ENCODE measurements at regions not wholly inside any gene's neighbourhood (a gene's known extent, or its start where the extent isn't known, plus 50 kb on each side); places are given as distances from the start of the nearest gene placed in this dataset.
A peak's percentile ranks its signal among the peaks of the same experiment; 100 is the strongest.
"Not testable (repeated sequence)": the region's sequence is repeated elsewhere in the genome, so short reads cannot be mapped to it uniquely, and the experiment has no call there.

DNA sequence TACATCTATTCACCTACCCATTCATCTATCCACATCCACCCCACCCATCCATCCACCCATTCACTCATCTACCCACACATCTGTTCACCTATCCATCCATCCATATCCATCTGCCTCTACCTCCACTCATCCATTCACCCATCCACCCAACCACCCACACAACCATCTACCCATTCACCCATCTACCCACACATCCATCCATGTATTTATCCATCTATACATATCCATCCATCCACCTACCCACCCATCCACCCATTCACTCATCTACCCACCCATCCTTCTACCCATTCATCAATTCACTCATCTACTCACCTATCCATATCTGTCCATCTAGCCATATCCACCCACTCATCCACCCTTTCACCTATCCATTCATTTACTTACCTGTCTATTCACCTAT lies 187.6 kb downstream of the ASB1 start:
- no peak for DNase-seq (ENCODE audit: low spot score)
- intact Hi-C loops (cut with DNase I), result no loop called here

DNA sequence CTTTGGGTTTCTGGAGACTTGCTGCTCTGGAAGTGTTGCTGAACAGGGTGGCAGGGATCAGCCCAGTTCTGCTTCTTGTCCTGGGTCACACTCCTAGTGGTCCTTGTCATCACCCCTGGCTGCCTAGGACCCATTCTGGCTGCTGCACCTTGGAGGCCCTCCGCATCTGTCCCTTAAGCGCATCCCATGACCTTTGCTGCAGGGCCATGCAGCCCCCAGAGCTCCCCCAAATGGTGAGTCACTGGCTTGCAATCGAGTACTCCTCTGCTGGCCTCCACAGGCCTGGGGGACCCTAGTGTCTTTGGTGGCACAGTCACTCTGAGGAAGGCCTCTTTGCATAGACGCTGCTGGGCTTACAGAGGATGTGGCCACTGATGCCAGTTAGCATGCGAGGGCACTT lies 188.5 kb downstream of the ASB1 start:
- no peak for DNase-seq (ENCODE audit: low spot score)
- intact Hi-C loops (cut with DNase I), result no loop called here

DNA sequence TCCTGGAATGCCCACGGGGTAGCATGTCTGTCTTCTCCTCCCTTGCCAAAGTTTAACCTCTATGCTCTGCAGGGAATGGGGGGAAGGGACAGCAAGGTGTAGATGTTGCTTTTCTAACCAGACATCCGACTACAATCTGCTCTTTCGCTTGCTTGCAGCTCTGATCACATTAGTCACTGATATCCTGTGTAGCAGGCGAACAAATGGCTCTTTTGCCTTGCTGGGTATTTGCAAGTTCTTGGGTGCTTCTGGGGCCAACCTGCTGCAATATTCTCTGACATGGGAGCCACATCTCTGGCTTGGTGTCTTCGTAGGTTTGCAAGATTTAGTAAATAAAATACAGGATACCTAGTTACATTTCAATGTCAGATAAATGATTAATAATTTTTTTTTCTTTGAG lies 190.0 kb downstream of the ASB1 start:
- intact Hi-C loops (cut with DNase I), result no loop called here
- no peak for DNase-seq (ENCODE audit: low spot score)

DNA sequence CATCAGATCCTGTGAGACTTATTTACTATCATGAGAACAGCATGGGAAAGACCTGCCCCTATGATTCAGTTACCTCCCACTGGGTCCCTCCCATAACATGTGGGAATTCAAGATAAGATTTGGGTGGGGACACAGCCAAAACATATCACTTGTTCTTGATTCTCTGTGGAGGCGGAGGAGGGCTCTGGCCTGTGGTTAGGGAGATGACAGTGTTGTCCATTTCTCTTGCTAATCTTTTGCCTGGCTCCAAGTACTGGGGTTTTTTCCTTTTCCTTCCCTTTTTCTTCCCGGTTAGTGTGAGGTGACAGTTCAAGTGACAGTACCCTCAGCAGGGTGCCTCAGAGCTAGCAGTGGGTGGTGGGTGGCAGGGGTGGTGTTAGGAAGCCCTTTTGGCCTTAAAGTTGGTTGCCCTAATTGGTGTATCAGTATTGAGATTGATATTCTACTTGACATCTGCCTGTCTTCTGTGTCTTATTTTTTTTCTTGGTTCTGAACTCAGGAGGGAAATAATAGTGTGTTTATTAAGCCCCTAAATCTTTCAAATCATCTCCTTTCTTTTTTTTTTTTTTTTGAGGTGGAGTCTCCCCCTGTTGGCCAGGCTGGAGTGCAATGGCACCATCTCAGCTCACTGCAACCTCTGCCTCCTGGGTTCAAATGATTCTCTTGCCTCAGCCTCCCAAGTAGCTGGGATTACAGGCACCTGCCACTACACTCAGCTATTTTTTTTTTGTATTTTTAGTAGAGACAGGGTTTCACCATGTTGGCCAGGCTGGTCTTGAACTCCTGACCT lies 192.0 kb downstream of the ASB1 start:
- intact Hi-C loops (cut with DNase I); DNase-seq (ENCODE audit: low spot score): not testable (repeated sequence)

DNA sequence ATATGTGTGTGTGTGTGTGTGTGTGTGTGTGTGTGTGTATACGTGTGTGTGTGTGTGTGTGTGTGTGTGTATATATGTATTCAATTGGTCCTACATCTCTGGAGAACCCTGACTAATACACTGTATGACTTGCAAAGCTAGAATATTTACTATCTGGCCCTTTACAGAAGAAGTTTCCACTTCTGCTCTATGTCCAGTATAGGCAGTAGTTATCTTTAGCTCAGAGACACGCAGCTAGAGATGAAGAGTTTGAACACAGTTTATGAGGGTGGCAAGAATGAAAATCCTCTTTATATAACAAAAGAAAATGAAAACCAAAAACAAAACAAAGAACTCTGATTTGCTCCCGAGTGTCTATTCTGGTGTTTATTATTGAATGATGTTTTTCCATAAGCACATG lies 201.2 kb downstream of the ASB1 start:
- no peak for DNase-seq (ENCODE audit: low spot score)
- intact Hi-C loops (cut with DNase I), result no loop called here

DNA sequence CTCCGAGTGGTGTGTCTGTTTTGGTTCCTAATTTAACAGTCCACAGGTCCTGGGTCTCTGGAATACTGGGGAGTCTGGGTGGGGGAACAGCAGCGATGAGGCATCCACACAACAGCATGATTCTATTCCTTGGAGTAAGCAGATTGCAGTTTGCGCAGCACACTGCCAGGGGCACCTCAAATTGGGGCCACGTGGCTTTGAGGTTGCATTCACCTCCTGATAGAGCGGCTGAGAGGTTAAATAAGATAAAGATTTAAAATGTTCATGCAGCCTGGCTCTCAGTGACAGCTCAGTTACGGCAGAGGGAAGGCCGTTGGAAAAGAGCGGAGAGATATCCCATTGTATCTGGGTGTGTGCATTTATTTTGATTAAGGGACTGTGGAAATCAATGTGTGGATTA lies 202.3 kb downstream of the ASB1 start:
- no peak for DNase-seq (ENCODE audit: low spot score)
- intact Hi-C loops (cut with DNase I), result no loop called here

DNA sequence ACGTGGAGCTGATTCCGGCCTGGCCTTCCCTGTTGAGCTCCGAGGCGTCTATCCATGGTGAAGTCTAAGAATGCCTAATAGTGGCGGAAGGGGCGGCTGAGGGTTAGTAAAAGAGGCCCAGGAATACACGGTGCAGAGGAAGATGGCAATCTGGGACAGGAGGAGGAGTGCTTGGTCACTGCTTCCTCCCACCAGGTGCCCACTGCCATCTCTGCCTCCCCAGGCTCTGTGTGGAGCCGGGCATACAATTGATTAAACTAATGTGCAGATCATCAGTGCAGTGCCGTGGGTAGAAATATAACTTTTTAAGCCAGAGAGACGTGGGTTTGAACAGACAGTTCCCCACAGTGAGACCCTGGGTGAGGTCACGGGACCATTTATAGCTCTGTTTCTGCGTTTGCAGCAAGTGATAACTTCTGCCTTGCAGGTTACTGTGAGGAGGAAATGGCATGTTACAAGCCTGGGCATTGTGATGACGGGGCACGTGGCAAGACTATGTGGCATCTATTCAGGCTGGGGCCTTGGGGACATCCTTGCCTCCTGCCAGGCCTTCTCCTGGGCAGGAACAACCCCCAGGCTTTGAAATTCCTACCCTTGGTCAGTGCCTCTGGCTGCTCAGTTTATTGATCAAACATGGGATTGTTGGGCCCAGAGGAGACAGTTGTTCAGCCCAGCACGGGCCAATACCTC lies 204.9 kb downstream of the ASB1 start:
- DNase-seq (ENCODE audit: low spot score), result no peak
- intact Hi-C loops (cut with DNase I), result no loop called here

DNA sequence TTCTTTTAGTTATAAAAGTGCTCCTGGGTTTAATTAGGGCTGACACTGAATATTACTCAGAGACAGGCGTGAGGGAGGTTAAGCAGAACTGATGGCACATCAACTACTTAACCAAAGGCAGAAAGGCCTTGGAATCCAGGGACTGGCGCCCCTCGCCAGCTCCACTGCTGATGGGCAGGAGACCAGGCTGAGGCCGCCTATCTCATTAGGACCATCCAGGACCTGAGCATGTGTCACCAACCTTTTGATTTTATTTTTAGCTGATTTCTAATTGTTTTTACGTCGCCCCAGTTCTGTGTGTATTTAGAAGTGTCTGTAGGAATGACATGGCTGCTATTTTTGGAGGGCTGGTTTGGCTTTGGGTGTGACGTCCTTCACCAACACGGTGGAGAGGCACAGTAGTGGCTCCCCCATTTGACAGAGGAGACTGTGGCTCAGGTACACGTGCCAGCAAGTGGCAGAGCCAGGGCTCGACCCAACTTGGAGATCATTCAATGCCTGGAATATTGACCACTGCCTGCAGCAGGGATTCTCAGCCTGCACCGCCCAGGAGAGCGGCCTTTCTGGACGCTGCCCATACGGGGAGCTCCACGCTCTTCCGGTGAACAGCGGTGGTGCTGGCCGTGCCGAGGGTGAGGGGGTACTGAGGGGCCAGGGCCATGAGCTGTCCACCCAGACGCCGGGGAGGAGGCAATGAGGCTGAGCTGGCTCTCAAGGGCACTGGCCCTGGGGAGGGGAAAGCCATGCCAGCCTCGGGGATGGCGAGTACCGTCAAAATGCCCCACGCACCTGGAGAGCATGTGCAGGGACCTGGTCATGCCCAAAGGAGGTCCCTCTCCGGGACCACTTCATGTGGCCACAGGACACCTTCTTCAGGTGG lies 205.7 kb downstream of the ASB1 start:
- intact Hi-C loops (cut with DNase I), result no loop called here
- no peak for DNase-seq (ENCODE audit: low spot score)

DNA sequence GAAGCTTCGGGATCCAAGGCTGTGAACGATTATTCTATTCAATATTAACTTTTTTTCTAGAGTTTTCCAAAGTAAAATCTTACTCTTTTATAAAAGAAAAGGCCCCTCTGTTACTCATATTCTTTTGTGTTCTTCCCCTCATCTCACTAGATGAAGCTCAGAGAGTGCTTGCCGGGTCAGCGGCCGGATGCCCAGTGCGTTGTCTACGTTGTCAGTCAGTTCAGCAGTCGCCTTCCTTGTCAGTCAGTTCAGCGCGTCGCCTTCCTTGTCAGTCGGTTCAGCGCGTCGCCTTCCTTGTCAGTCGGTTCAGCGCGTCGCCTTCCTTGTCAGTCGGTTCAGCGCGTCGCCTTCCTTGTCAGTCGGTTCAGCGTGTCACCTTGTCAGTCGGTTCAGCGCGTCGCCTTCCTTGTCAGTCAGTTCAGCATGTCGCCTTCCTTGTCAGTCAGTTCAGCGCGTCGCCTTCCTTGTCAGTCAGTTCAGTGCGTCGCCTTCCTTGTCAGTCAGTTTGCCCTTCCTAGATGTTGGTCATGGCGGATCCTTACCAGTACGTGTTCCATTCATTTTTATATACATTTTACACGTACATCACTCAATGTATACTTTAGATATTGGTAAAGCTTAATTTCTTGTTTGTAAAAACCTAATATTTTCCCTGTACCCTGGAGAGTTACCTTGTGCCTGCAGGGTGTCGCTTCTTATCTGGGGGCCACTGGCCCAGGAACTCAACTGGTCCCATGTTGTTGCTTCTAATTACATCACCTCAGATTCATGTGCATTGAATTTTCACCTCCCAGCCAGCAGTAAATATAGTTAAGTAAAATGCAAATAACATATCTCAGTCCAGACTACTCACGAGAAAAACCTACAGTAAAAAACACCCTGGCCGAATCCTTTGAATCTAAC lies 206.9 kb downstream of the ASB1 start:
- intact Hi-C loops (cut with DNase I), result no loop called here
- DNase-seq (ENCODE audit: low spot score), result no peak

DNA sequence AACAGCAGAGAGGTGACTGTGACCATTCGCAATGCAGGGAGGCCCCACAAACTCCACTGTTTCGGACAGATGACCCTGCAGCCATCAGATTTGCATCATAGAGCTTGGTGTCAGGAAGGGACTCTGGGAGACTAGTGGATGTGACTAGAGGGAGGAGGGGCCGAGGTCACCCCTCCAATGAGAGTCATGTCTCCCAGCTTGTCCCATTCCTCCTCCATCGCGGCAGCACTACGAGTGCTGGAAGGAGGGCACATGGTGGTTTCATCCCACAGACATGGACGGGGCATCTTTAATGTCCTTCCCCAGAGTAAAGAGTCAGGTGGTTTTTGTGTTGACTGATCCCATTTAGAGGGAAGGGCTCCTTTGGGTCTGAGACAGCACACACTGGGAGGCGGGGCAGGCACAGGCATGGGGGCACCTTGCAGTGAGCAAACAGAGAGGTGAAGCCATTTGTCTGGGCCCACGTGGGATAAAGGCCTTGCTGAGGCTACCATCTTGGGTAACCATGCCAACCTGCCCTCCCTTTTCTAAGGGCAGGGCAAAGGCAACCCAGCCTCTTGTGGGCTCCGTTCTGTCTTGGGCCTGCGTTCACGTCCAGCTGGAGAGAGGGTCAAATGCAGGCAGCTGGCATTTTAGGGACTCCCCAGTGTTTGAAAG lies 208.1 kb downstream of the ASB1 start:
- intact Hi-C loops (cut with DNase I), result no loop called here

DNA sequence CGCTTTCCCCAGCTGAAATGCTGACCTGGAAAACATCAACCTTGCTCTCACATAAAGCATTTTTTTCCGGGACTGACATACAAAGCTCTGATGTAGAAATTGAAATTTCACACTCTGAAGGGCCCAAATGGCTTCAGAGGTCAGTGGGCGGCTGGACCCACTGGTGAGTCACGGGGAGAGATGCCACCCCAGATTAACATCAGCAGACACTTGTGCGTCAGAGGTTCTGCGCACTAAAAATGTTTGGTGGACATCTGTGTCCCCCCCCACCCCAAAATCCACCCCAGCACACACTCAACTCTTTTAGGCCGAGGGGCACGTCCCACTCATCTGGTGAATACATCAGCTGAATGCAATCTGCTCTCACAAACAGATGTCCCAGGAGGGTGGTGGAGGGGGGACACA lies 208.9 kb downstream of the ASB1 start:
- intact Hi-C loops (cut with DNase I), result no loop called here

More for the DNA sequence above, 208.1 kb downstream of the ASB1 start:
- DNase-seq (ENCODE audit: low spot score), result no peak

DNA sequence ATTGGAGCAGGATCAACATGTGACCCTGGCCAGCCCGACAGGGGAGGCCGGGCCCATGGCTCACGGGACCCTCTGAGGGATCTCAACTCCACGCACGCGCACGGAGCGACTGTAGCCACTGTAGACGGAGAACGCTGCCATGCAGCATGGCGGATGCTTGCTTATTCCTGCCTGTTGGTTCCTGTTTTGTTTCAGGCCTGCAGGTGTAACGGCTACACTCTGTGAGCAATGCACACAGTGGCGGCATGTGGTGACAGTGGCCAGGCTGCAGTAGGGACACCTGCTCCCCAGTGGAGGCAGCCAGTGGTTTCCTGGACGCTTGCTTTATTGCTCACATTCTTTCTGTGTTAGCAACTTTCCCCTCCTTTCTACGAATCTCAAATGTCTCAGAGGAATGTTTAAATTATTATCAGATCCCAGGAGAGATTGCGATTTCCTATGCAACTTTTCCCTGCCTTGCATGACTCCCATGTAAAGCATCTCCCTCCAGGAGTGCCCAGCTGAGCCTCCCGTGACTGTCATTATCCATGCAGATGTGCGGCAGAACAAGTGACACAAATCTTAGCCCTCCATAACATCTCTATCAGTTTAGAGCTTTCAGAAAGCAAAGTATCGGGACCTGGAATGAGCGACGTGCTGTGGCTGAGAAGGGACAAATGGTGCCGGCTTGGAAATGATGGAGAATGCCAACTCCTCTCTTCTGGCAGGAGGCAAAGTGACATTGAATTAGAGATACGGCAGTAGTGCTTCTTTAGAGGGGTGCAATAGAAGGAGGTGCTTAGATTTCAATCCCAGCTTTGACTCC lies 209.7 kb downstream of the ASB1 start:
- no peak for DNase-seq (ENCODE audit: low spot score)
- intact Hi-C loops (cut with DNase I), result no loop called here

More for the DNA sequence above, 208.9 kb downstream of the ASB1 start:
- DNase-seq (ENCODE audit: low spot score), result no peak

DNA sequence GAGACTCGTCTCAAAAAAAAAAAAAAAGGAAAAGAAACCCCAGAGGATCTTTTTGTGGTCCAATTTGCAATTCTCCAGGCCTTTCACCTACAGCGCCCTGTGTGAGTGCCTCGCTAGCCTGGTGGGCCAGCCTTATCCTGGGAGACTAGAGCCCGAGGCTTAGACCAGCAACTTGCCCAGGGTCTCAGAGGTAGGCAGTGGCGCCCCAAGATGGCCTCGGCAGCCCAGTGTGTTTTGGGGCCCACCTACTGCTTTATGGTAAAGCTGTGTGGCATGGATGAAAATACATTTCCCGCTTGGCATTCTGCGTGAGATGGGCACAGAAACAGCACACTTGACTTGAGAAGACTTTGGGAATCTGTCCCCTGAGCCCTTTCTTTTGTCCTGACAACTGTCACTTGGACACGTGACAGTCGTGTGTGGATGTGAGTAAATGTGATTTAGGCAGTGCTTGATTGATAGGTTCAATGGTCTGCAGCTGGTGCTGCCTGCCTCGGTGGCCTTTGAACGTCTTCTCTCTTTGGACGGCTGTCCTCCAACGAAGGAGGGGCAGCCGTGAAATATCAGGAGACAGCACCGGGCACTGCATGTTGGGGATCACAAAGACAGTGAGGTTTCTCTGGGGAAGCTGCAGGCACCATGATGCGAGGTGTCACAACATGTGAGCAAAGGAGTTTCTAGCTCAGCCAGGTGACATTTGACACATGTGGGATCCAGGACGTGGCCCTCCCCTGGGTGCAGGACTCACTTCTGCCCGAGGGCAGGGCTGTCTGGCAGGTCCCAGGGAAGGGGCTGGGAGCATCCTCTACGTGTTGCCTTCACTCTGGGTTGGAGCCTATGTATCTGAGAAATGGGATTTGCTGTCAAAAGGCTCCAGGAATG lies 209.5 kb upstream of the TWIST2 start:
- DNase-seq (ENCODE audit: low spot score), result no peak
- intact Hi-C loops (cut with DNase I), result no loop called here

DNA sequence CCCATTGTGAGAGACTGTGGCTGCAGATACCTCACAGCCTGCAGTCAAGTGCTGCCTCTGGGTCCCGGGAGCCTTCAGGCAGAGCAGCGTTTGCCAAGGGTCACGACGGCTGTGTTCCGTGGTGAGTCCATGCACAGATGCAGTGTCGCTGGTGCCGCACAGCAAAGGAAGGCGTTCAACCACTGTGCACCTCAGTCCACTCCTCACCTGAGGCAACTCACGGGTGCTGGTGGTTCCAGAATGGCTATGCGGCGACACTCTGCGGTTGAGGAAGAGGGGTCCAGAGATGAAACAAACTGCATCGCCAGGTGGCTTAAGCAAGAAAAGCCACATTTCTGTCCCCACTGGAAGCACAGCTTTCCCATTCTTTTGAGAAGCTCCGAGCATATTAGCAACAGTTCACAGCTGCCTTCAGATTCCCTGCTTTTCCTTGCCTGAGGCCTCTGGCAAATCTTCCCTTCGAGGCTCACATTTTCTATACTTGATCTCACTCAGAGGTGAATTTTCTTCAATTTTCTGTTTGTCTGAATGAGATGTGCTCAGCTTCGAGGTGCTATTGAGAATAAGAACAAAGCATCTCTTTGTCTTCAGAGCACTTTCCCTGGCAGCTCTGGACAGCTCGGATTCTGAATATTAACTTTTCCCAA lies 208.8 kb upstream of the TWIST2 start:
- intact Hi-C loops (cut with DNase I), result no loop called here

DNA sequence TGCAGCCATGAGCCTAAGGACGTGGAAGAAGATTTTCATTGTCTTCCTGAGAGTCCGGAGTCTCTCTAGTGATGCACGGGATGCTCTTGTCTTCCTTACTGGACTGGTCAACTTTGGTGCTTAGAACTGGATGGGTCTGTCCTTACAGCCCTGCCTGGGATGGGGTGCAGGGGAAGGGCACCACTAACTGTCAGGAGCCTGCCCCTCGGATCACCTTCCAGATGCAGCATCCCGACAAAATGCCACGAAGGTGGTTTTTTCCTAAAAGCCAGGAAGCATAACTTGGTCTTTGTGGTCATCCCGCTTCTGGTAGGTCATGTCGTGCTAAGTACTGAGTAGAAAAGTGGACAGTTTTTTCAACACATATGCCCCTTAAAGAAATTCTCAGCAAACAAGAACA lies 207.4 kb upstream of the TWIST2 start:
- intact Hi-C loops (cut with DNase I), result no loop called here
- DNase-seq (ENCODE audit: low spot score), result peak; percentile 25

More for the DNA sequence above, 208.8 kb upstream of the TWIST2 start:
- no peak for DNase-seq (ENCODE audit: low spot score)

DNA sequence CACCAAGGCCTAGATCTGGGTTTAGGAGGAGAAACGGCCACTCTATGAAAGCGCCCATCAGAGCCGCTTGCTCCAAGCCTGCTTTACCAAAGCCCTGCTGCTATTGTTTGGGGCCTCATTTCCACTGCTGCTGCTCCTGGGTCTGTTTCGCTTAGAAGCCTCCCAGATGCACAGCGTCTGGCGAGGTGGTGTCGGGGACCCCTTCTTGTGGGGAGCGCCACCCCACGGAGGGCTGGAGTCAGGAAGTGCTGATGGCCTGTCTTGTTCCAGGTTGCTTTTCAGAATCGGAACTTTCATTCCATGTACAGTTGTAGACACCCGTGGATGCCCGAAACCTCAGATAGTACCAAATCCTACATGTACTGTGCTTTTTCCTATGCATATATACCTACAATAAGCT lies 204.9 kb upstream of the TWIST2 start:
- intact Hi-C loops (cut with DNase I), result no loop called here
- peak; percentile 36 for DNase-seq (ENCODE audit: low spot score)

Measured in posterior vena cava (tissue), 2 donors.